ENCODE measurements at regions not wholly inside any gene's neighbourhood (a gene's known extent, or its start where the extent isn't known, plus 50 kb on each side); places are given as distances from the start of the nearest gene placed in this dataset.

GRCh38 chr7:10798044-10798443 lies 175.6 kb upstream of the PHF14 start:
- TF ChIP-seq CTCF (conservative IDR thresholded peaks at IDR 0.05), result no peak
- Mint-ChIP-seq H3K27ac (ENCODE audit: unreplicated experiment) (no peak overlapping the region), H3K4me1 (no peaks in the 10 kb centered on the region), H3K27me3 (ENCODE audit: low read depth) (no peaks in the 10 kb centered on the region), H3K4me3 (no peak overlapping the region), H3K36me3 (ENCODE audit: low read depth) (no peaks in the 10 kb centered on the region), H3K9me3 (no peaks in the 10 kb centered on the region)
- DNase-seq (ENCODE audit: low read depth, low spot score), result no peak

- no peak overlapping the region for H3K4me3 Mint-ChIP-seq
- no peak for TF ChIP-seq CTCF (conservative IDR thresholded peaks at IDR 0.05)
- no peak overlapping the region for H3K27ac Mint-ChIP-seq (ENCODE audit: unreplicated experiment)
- no peaks in the 10 kb centered on the region for H3K36me3 Mint-ChIP-seq (ENCODE audit: low read depth)
- DNase-seq (ENCODE audit: low read depth, low spot score), result no peak
- no peaks in the 10 kb centered on the region for H3K4me1 Mint-ChIP-seq
- no peaks in the 10 kb centered on the region for H3K9me3 Mint-ChIP-seq
- H3K27me3 Mint-ChIP-seq (ENCODE audit: low read depth), result no peaks in the 10 kb centered on the region
Measured at GRCh38 chr7:10799475-10799874, 174.2 kb upstream of the PHF14 start.

- no peaks in the 10 kb centered on the region for H3K36me3 Mint-ChIP-seq (ENCODE audit: low read depth)
- DNase-seq (ENCODE audit: low read depth, low spot score), result no peak
- H3K4me3 Mint-ChIP-seq, result no peak overlapping the region
- H3K27ac Mint-ChIP-seq (ENCODE audit: unreplicated experiment), result no peak overlapping the region
- no peak for TF ChIP-seq CTCF (conservative IDR thresholded peaks at IDR 0.05)
- no peaks in the 10 kb centered on the region for H3K9me3 Mint-ChIP-seq
- H3K27me3 Mint-ChIP-seq (ENCODE audit: low read depth), result no peaks in the 10 kb centered on the region
- H3K4me1 Mint-ChIP-seq, result no peaks in the 10 kb centered on the region
Measured at GRCh38 chr7:10802011-10802410, 171.7 kb upstream of the PHF14 start.

GRCh38 chr7:10802526-10802925 lies 171.1 kb upstream of the PHF14 start:
- DNase-seq (ENCODE audit: low read depth, low spot score), result no peak
- Mint-ChIP-seq H3K36me3 (ENCODE audit: low read depth) (no peaks in the 10 kb centered on the region), H3K4me3 (no peak overlapping the region), H3K9me3 (no peaks in the 10 kb centered on the region), H3K27ac (ENCODE audit: unreplicated experiment) (no peak overlapping the region), H3K27me3 (ENCODE audit: low read depth) (no peaks in the 10 kb centered on the region), H3K4me1 (no peaks in the 10 kb centered on the region)
- no peak for TF ChIP-seq CTCF (conservative IDR thresholded peaks at IDR 0.05)

- Mint-ChIP-seq H3K4me3 (no peak overlapping the region), H3K9me3 (no peaks in the 10 kb centered on the region), H3K4me1 (no peaks in the 10 kb centered on the region), H3K27ac (ENCODE audit: unreplicated experiment) (no peak overlapping the region), H3K36me3 (ENCODE audit: low read depth) (no peaks in the 10 kb centered on the region), H3K27me3 (ENCODE audit: low read depth) (no peaks in the 10 kb centered on the region)
- no peak for TF ChIP-seq CTCF (conservative IDR thresholded peaks at IDR 0.05)
- no peak for DNase-seq (ENCODE audit: low read depth, low spot score)
Measured at GRCh38 chr7:10803720-10804119, 170.0 kb upstream of the PHF14 start.

- no peak overlapping the region for H3K4me3 Mint-ChIP-seq
- H3K36me3 Mint-ChIP-seq (ENCODE audit: low read depth), result no peaks in the 10 kb centered on the region
- H3K4me1 Mint-ChIP-seq, result no peaks in the 10 kb centered on the region
- peaks cover 3% of the 10 kb centered on the region for H3K9me3 Mint-ChIP-seq
- no peak for TF ChIP-seq CTCF (conservative IDR thresholded peaks at IDR 0.05)
- no peak overlapping the region for H3K27ac Mint-ChIP-seq (ENCODE audit: unreplicated experiment)
- peaks cover 2% of the 10 kb centered on the region for H3K27me3 Mint-ChIP-seq (ENCODE audit: low read depth)
- DNase-seq (ENCODE audit: low read depth, low spot score), result no peak
Measured at GRCh38 chr7:10804770-10805169, 168.9 kb upstream of the PHF14 start.

All from neural crest cell (in vitro differentiated cells).